ENCODE measurements at regions not wholly inside any gene's neighbourhood (a gene's known extent, or its start where the extent isn't known, plus 50 kb on each side); places are given as distances from the start of the nearest gene placed in this dataset.

- intact Hi-C loops (cut with micrococcal nuclease; ENCODE audit: unreplicated experiment) (no loop called here), in situ Hi-C loops (cut with HindIII; ENCODE audit: extremely low pct_ligation_motif_present, low pct_unique_long_range_greater_than_20kb) (no loop called here)
- ChIA-PET CTCF (ENCODE audit: low intra/inter-chr PET ratio, low total read pairs) (no interaction called here), POLR2A (no interaction called here)
- H3K36me3 ChIP-seq (replicated peaks in 1 of 2; ENCODE audit: control insufficient read depth in 1 of 2, insufficient read depth in 2 of 2, low read length in 2 of 2): no peaks in the 10 kb centered on the region
- H4K20me1 ChIP-seq (ENCODE audit: insufficient read depth, low read length): no peaks in the 10 kb centered on the region
- no peak overlapping the region for H3K9ac ChIP-seq (ENCODE audit: insufficient read depth, low read depth, low read length)
- DNase-seq (ENCODE audit: low spot score) (no peak), FAIRE-seq (no peak), ATAC-seq (no peak)
- no peak overlapping the region for H3K27ac ChIP-seq (ENCODE audit: extremely low read length, insufficient read depth, low read length)
- no peaks in the 10 kb centered on the region for H3K4me1 ChIP-seq (ENCODE audit: insufficient read depth, low read length)
- no peaks in the 10 kb centered on the region for H3K27me3 ChIP-seq (ENCODE audit: control insufficient read depth in 1 of 2, insufficient read depth in 2 of 2, low read length in 2 of 2)
- WGBS (ENCODE audit: low lambda C conversion rate): 59% methylated on average over 1 of the region's 1 CpG
- no peak overlapping the region for H3K4me3 ChIP-seq (replicated peaks in 1 of 3; ENCODE audit: insufficient read depth in 1 of 3, low read depth in 2 of 3, low read length in 3 of 3)
- BruUV-seq (replicated peaks): no TSS peak
- H3K79me2 ChIP-seq (ENCODE audit: insufficient read depth, low read length): no peaks in the 10 kb centered on the region
- TF ChIP-seq ZNF24 (IDR thresholded peaks at IDR 0.05): no peak
- TF ChIP-seq, protein P1, sequence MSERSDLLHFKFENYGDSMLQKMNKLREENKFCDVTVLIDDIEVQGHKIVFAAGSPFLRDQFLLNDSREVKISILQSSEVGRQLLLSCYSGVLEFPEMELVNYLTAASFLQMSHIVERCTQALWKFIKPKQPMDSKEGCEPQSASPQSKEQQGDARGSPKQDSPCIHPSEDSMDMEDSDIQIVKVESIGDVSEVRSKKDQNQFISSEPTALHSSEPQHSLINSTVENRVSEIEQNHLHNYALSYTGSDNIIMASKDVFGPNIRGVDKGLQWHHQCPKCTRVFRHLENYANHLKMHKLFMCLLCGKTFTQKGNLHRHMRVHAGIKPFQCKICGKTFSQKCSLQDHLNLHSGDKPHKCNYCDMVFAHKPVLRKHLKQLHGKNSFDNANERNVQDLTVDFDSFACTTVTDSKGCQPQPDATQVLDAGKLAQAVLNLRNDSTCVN (CRISPR knock-in tag; IDR thresholded peaks at IDR 0.05; ENCODE audit: borderline replicate concordance): no peak
- TF ChIP-seq, protein P2, sequence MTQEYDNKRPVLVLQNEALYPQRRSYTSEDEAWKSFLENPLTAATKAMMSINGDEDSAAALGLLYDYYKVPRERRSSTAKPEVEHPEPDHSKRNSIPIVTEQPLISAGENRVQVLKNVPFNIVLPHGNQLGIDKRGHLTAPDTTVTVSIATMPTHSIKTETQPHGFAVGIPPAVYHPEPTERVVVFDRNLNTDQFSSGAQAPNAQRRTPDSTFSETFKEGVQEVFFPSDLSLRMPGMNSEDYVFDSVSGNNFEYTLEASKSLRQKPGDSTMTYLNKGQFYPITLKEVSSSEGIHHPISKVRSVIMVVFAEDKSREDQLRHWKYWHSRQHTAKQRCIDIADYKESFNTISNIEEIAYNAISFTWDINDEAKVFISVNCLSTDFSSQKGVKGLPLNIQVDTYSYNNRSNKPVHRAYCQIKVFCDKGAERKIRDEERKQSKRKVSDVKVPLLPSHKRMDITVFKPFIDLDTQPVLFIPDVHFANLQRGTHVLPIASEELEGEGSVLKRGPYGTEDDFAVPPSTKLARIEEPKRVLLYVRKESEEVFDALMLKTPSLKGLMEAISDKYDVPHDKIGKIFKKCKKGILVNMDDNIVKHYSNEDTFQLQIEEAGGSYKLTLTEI (CRISPR knock-in tag; conservative IDR thresholded peaks at IDR 0.05): no peak
- no peaks in the 10 kb centered on the region for H3K9me3 ChIP-seq (ENCODE audit: low read length)
- no peak overlapping the region for H3K4me2 ChIP-seq (ENCODE audit: low read depth, low read length)
- no peak overlapping the region for H2AFZ ChIP-seq (ENCODE audit: low read length)
These were observed 523.2 kb upstream of the EPHA5 start for GRCh38 chr4:66193487-66193886.

GRCh38 chr4:66187175-66187720 is 517.0 kb upstream of the EPHA5 start:
- ATAC-seq (no peak), DNase-seq (ENCODE audit: low spot score) (no peak), FAIRE-seq (no peak)
- no peaks in the 10 kb centered on the region for H3K9me3 ChIP-seq (ENCODE audit: low read length)
- H2AFZ ChIP-seq (ENCODE audit: low read length): no peak overlapping the region
- intact Hi-C loops (cut with micrococcal nuclease; ENCODE audit: unreplicated experiment): no loop called here
- no peaks in the 10 kb centered on the region for H3K36me3 ChIP-seq (replicated peaks in 1 of 2; ENCODE audit: control insufficient read depth in 1 of 2, insufficient read depth in 2 of 2, low read length in 2 of 2)
- no TSS peak for BruUV-seq (replicated peaks)
- no peaks in the 10 kb centered on the region for H4K20me1 ChIP-seq (ENCODE audit: insufficient read depth, low read length)
- no peaks in the 10 kb centered on the region for H3K79me2 ChIP-seq (ENCODE audit: insufficient read depth, low read length)
- in situ Hi-C loops (cut with HindIII; ENCODE audit: extremely low pct_ligation_motif_present, low pct_unique_long_range_greater_than_20kb): no loop called here
- TF ChIP-seq THRA (CRISPR knock-in tag; IDR thresholded peaks at IDR 0.05; ENCODE audit: borderline replicate concordance) (no peak), ZNF577 (CRISPR knock-in tag; IDR thresholded peaks at IDR 0.05; ENCODE audit: borderline replicate concordance, low read depth) (no peak), RORA (CRISPR knock-in tag; IDR thresholded peaks at IDR 0.05) (no peak)
- H3K27ac ChIP-seq (ENCODE audit: extremely low read length, insufficient read depth, low read length): no peak overlapping the region
- no peak overlapping the region for H3K4me3 ChIP-seq (replicated peaks in 1 of 3; ENCODE audit: insufficient read depth in 1 of 3, low read depth in 2 of 3, low read length in 3 of 3)
- H3K4me1 ChIP-seq (ENCODE audit: insufficient read depth, low read length): no peaks in the 10 kb centered on the region
- CTCF ChIA-PET (ENCODE audit: low intra/inter-chr PET ratio, low total read pairs): no interaction called here
- H3K4me2 ChIP-seq (ENCODE audit: low read depth, low read length): no peak overlapping the region
- no peaks in the 10 kb centered on the region for H3K27me3 ChIP-seq (ENCODE audit: control insufficient read depth in 1 of 2, insufficient read depth in 2 of 2, low read length in 2 of 2)
- H3K9ac ChIP-seq (ENCODE audit: insufficient read depth, low read depth, low read length): no peak overlapping the region
- 80% methylated on average over 1 of the region's 3 CpGs for WGBS (ENCODE audit: low lambda C conversion rate)
- POLR2A ChIA-PET: no interaction called here

Data from HepG2 (cell line).